H1 (cell line): ENCODE measurements at regions not wholly inside any gene's neighbourhood (a gene's known extent, or its start where the extent isn't known, plus 50 kb on each side); places are given as distances from the start of the nearest gene placed in this dataset.

Source experiments
- NANOG ChIP-seq: IDR thresholded peaks from 2 replicates; pipeline ENCODE4 v1.6.1; 2011; ENCODE audit warnings: low read length, low read depth, mild to moderate bottlenecking, inconsistent platforms; ENCODE audit not compliant: insufficient read depth, poor library complexity, severe bottlenecking
- PHF8 ChIP-seq: fragments of 200-600 bp; sonication (generic); conservative IDR thresholded peaks from 2 replicates; pipeline ENCODE4 v1.7.1; 2012; ENCODE audit warnings: low read depth, mild to moderate bottlenecking, inconsistent platforms, low read length, moderate library complexity
- TF ChIP-seq, protein P1 (sequence below), 3 experiments: IDR thresholded peaks; 1 replicate in 2 of 3; 2 replicates in 1 of 3; pipeline versions ENCODE4 v1.5.1 to v1.6.1; 2011; ENCODE audit warnings: low read length in 3 of 3, mild to moderate bottlenecking in 3 of 3, inconsistent platforms in 2 of 3, low read depth in 1 of 3, moderate library complexity in 1 of 3; ENCODE audit not compliant: insufficient read depth in 1 of 3; ENCODE audit errors: control extremely low read depth in 1 of 3

DNA sequence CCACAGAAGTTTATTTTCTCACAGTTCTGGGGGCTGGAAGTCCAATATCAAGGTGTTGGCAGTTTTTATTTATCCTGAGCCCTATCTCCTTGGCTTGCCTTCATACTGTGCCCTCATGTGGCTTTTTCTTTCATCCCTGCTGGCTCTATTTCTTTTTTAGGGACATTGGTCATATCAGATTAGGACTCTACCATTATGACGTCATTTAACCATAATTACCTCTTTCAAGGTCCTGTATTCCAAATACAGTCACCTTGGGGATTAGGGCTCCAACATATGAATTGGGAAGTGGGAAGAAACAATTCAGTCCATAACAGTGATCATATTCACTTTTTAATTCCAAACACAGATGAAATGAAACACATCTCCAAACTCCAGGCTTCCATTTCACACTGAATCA, 286.0 kb downstream of the SUCLG1 start:
- TF ChIP-seq NANOG (no peak), PHF8 (no peak)
- TF ChIP-seq, protein P1, sequence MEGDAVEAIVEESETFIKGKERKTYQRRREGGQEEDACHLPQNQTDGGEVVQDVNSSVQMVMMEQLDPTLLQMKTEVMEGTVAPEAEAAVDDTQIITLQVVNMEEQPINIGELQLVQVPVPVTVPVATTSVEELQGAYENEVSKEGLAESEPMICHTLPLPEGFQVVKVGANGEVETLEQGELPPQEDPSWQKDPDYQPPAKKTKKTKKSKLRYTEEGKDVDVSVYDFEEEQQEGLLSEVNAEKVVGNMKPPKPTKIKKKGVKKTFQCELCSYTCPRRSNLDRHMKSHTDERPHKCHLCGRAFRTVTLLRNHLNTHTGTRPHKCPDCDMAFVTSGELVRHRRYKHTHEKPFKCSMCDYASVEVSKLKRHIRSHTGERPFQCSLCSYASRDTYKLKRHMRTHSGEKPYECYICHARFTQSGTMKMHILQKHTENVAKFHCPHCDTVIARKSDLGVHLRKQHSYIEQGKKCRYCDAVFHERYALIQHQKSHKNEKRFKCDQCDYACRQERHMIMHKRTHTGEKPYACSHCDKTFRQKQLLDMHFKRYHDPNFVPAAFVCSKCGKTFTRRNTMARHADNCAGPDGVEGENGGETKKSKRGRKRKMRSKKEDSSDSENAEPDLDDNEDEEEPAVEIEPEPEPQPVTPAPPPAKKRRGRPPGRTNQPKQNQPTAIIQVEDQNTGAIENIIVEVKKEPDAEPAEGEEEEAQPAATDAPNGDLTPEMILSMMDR (IDR thresholded peaks at IDR 0.05; ENCODE audit: control extremely low read depth in 1 of 3, insufficient read depth in 1 of 3, low read depth in 1 of 3, low read length in 3 of 3), result no peak
